HepG2 (cell line): ENCODE measurements at regions not wholly inside any gene's neighbourhood (a gene's known extent, or its start where the extent isn't known, plus 50 kb on each side); places are given as distances from the start of the nearest gene placed in this dataset.
"Not testable (repeated sequence)": the region's sequence is repeated elsewhere in the genome, so short reads cannot be mapped to it uniquely, and the experiment has no call there.

ENCODE experiments used
- ATAC-seq: fragments of 200-7000 bp; cut with Tn5 transposase; 3 replicates; pipeline ENCODE4 v1.9.1; 2020; ENCODE audit warnings: mild to moderate bottlenecking, moderate library complexity
- BruUV-seq: library from RNA; stranded (reverse); fragments of 400-500 nt; replicated peaks from 2 replicates; lab custom pipeline; 2021; lab: Mats Ljungman, UMichigan
- CTCF ChIA-PET: fragments of 300-600 bp; formaldehyde crosslinking; extraction: SDS; loops from one replicate; lab custom pipeline; 2021; ENCODE audit warnings: low total read pairs, inconsistent platforms, low intra/inter-chr PET ratio; lab: Yijun Ruan, JAX
- POLR2A ChIA-PET: fragments of 350-600 bp; sonication (Branson Sonifier 250); formaldehyde crosslinking; loops from one replicate; lab custom pipeline; 2020; ENCODE audit warnings: antibody characterized with exemption, inconsistent platforms; lab: Yijun Ruan, JAX
- DNase-seq: peaks from one replicate; pipeline ENCODE4 v3.0.0-alpha.2; 2015; ENCODE audit warnings: low spot score
- FAIRE-seq: peaks from 3 replicates; lab custom pipeline; 2011; peaks lifted over from hg19 to GRCh38; lab: Jason Lieb, UNC
- H2AFZ ChIP-seq: one replicate; pipeline ENCODE4 v1.6.1; 2011; ENCODE audit warnings: low read length, inconsistent platforms
- H3K27ac ChIP-seq: fragments of 300-600 bp; 3 replicates; pipeline ENCODE4 v1.8.0; 2011; ENCODE audit warnings: mixed run types, mild to moderate bottlenecking, mixed read lengths, low read length, inconsistent platforms; ENCODE audit not compliant: insufficient read depth; ENCODE audit errors: extremely low read length
- H3K27me3 ChIP-seq, 2 experiments: fragments of 200-600 bp in 1 of 2; 2 replicates in 1 of 2; 3 replicates in 1 of 2; pipeline versions ENCODE4 v1.6.0 to v1.8.0; 2011; ENCODE audit warnings: low read length in 2 of 2, mild to moderate bottlenecking in 2 of 2, moderate library complexity in 2 of 2, inconsistent platforms in 1 of 2; ENCODE audit not compliant: insufficient read depth in 2 of 2, control insufficient read depth in 1 of 2
- H3K36me3 ChIP-seq, 2 experiments: fragments of 200-600 bp in 1 of 2; replicated peaks in 1 of 2; 2 replicates in 1 of 2; 3 replicates in 1 of 2; pipeline versions ENCODE4 v1.5.1 to v1.8.0; 2011; ENCODE audit warnings: low read length in 2 of 2, inconsistent platforms in 1 of 2; ENCODE audit not compliant: insufficient read depth in 2 of 2, control insufficient read depth in 1 of 2
- H3K4me1 ChIP-seq: 2 replicates; pipeline ENCODE4 v1.5.1; 2012; ENCODE audit warnings: low read length, inconsistent platforms; ENCODE audit not compliant: insufficient read depth
- H3K4me2 ChIP-seq: 2 replicates; pipeline ENCODE4 v1.6.0; 2011; ENCODE audit warnings: low read depth, low read length, inconsistent platforms
- H3K4me3 ChIP-seq, 3 experiments: fragments of 200-600 bp in 1 of 3; sonication (generic), shearing (Covaris generic) in 1 of 3; replicated peaks in 1 of 3; 2 replicates each; pipeline ENCODE4 v1.5.1; 2011 to 2016; ENCODE audit warnings: low read length in 3 of 3, inconsistent platforms in 2 of 3, low read depth in 2 of 3, mild to moderate bottlenecking in 2 of 3, control low read depth in 1 of 3, mixed read lengths in 1 of 3; ENCODE audit not compliant: insufficient read depth in 1 of 3
- H3K79me2 ChIP-seq: one replicate; pipeline ENCODE4 v1.6.1; 2011; ENCODE audit warnings: low read length, inconsistent platforms; ENCODE audit not compliant: insufficient read depth
- H3K9ac ChIP-seq: 2 replicates; pipeline ENCODE4 v1.6.0; 2011; ENCODE audit warnings: mild to moderate bottlenecking, low read depth, low read length, inconsistent platforms; ENCODE audit not compliant: insufficient read depth
- H3K9me3 ChIP-seq: 2 replicates; pipeline ENCODE4 v1.5.1; 2012; ENCODE audit warnings: mild to moderate bottlenecking, low read length
- H4K20me1 ChIP-seq: 2 replicates; pipeline ENCODE4 v1.6.0; 2011; ENCODE audit warnings: inconsistent platforms, mild to moderate bottlenecking, low read length, moderate library complexity; ENCODE audit not compliant: insufficient read depth
- FOSL2 ChIP-seq: sonication (generic); formaldehyde crosslinking; IDR thresholded peaks from 2 replicates; pipeline ENCODE4 v1.4.0; 2020; ENCODE audit warnings: missing genetic modification reagents
- TAF1 ChIP-seq: sonication (generic); formaldehyde crosslinking; IDR thresholded peaks from 2 replicates; pipeline ENCODE4 v1.4.0; 2020; ENCODE audit warnings: missing genetic modification reagents
- ZBTB20 ChIP-seq: sonication (generic); formaldehyde crosslinking; IDR thresholded peaks from 2 replicates; pipeline ENCODE4 v1.8.1; 2023; ENCODE audit warnings: missing genetic modification reagents, low read depth, mild to moderate bottlenecking, borderline replicate concordance
- ZBTB7B ChIP-seq: sonication (generic); formaldehyde crosslinking; IDR thresholded peaks from 2 replicates; pipeline ENCODE4 v1.4.0; 2020; ENCODE audit warnings: missing genetic modification reagents
- ZFP37 ChIP-seq: sonication (generic); formaldehyde crosslinking; IDR thresholded peaks from 2 replicates; pipeline ENCODE4 v1.4.0; 2020; ENCODE audit warnings: missing genetic modification reagents, borderline replicate concordance
- WGBS: methylation state at CpG from one replicate; pipeline ENCODE4 v1.1.6; 2017; ENCODE audit warnings: low lambda C conversion rate; 5-methylcytosine and 5-hydroxymethylcytosine counted together
- in situ Hi-C: cut with HindIII; loops from 2 replicates; pipeline ENCODE4 v1.10.0; 2017; ENCODE audit warnings: low pct_unique_long_range_greater_than_20kb; ENCODE audit not compliant: extremely low pct_ligation_motif_present
- intact Hi-C: fragments of 100-400 bp; cut with micrococcal nuclease; formaldehyde crosslinking; loops from one replicate; pipeline ENCODE4 v1.10.0; 2022; ENCODE audit not compliant: unreplicated experiment
- TF ChIP-seq, protein P1 (sequence below): sonication (generic); formaldehyde crosslinking; IDR thresholded peaks from 2 replicates; pipeline ENCODE4 v1.8.0; 2022; ENCODE audit warnings: mild to moderate bottlenecking, missing genetic modification reagents
- TF ChIP-seq, protein P2 (sequence below): IDR thresholded peaks from 2 replicates; pipeline ENCODE4 v1.6.1; 2016; ENCODE audit warnings: missing genetic modification reagents, missing compliant biosample characterization

DNA sequence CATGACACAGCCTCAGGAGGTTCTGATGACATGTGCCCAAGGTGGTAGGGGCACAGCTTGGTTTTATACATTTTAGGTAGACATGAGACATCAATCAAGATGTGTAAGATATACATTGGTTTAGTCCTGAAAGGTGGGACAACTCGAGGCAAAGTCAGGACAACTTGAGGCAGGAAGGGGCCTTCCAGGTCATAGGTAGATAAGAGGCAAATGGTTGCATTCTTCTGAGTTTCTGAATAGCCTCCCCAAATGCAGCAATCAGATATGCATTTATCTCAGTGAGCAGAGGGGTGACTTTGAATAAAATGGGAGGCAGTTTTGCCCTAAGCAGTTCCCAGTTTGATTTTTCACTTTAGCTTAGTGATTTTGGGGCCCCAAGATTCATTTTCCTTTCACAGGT is 91.6 kb downstream of the CHCHD4 start (continued):
- TF ChIP-seq, protein P1, sequence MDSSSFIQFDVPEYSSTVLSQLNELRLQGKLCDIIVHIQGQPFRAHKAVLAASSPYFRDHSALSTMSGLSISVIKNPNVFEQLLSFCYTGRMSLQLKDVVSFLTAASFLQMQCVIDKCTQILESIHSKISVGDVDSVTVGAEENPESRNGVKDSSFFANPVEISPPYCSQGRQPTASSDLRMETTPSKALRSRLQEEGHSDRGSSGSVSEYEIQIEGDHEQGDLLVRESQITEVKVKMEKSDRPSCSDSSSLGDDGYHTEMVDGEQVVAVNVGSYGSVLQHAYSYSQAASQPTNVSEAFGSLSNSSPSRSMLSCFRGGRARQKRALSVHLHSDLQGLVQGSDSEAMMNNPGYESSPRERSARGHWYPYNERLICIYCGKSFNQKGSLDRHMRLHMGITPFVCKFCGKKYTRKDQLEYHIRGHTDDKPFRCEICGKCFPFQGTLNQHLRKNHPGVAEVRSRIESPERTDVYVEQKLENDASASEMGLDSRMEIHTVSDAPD (CRISPR knock-in tag): no peak
- TF ChIP-seq ZBTB20 (CRISPR knock-in tag): no peak
- TF ChIP-seq ZBTB7B (CRISPR knock-in tag): no peak
- no peak for TF ChIP-seq ZFP37 (CRISPR knock-in tag)
- TF ChIP-seq, all 625 proteins: peak for 0

DNA sequence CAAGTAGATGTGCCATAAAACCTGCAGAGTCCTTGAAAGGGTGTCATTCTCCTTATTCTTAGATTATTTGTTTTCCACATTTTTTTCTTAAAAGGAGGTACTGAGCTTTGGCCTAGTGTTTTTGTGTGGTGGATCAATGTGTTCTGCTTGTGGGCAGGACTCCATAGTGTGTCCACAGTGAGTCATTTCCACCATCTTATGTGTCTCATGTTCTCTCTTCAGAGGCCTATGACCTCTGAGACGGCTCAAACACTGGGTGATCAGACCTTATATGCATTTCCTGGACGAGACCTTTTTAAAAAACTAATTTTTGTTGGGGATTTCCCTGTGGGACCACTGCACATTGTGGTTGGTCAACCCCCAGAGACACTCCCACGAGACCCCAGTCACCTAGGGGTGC is 93.4 kb downstream of the CHCHD4 start:
- no peaks in the 10 kb centered on the region for H3K79me2 ChIP-seq
- ChIA-PET POLR2A (no interaction called here), CTCF (no interaction called here)
- no peak overlapping the region for H3K4me2 ChIP-seq
- 0% methylated on average over 3 of the region's 3 CpGs for WGBS
- no peak; the same call in 2 of the 3 replicates for ATAC-seq
- FAIRE-seq: no peak
- H3K9ac ChIP-seq: no peak overlapping the region
- H3K4me3 ChIP-seq: no peak overlapping the region
- no peak overlapping the region for H3K27ac ChIP-seq
- TF ChIP-seq TAF1 (CRISPR knock-in tag) (no peak), FOSL2 (CRISPR knock-in tag) (peak; percentile 55)
- TF ChIP-seq, protein P2, sequence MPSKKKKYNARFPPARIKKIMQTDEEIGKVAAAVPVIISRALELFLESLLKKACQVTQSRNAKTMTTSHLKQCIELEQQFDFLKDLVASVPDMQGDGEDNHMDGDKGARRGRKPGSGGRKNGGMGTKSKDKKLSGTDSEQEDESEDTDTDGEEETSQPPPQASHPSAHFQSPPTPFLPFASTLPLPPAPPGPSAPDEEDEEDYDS (CRISPR knock-in tag): no peak
- no TSS peak for BruUV-seq
- in situ Hi-C loops: no loop called here
- no peaks in the 10 kb centered on the region for H3K9me3 ChIP-seq
- intact Hi-C loops: no loop called here
- H4K20me1 ChIP-seq: no peaks in the 10 kb centered on the region
- H3K27me3 ChIP-seq: peaks cover 0 to 4% of the 10 kb centered on the region in 2 experiments; a peak in 2 of 5 replicates
- no peaks in the 10 kb centered on the region for H3K4me1 ChIP-seq
- H2AFZ ChIP-seq: no peak overlapping the region
- H3K36me3 ChIP-seq: no peaks in the 10 kb centered on the region
- DNase-seq: no peak

DNA sequence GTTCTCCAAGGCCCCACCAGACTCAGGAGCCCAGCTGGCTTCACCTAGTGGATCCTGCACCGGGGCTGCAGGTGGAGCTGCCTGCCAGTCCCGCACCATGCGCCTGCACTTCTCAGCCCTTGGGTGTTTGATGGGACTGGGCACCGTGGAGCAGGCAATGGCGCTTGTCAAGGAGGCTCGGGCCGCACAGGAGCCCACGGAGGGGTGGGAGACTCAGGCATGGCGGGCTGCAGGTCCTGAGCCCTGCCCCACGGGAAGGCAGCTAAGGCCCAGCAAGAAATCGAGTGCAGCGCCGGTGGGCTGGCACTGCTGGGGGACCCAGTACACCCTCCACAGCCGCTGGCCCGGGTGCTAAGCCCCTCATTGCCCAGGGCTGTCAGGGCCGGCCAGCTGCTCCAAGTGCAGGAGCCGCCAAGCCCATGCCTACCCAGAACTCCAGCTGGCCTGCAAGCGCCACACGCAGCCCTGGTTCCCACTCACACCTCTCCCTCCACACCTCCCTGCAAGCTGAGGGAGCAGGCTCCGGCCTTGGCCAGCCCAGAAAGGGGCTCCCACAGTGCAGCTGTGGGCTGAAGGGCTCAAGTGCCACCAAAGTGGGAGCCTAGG is 95.2 kb downstream of the CHCHD4 start:
- H3K27me3 ChIP-seq, H3K36me3 ChIP-seq, H3K27ac ChIP-seq, H2AFZ ChIP-seq, H3K4me2 ChIP-seq, H3K9me3 ChIP-seq, H3K9ac ChIP-seq, in situ Hi-C loops, intact Hi-C loops, H3K79me2 ChIP-seq, H3K4me1 ChIP-seq, DNase-seq, FAIRE-seq, H4K20me1 ChIP-seq, ATAC-seq, BruUV-seq, H3K4me3 ChIP-seq, CTCF ChIA-PET, POLR2A ChIA-PET: not testable (repeated sequence)
- 59% methylated on average over 15 of the region's 20 CpGs for WGBS
